SK-N-MC (cell line): ENCODE measurements at regions not wholly inside any gene's neighbourhood (a gene's known extent, or its start where the extent isn't known, plus 50 kb on each side); places are given as distances from the start of the nearest gene placed in this dataset.

Experiments
- EZH2 ChIP-seq: fragments of 200-600 bp; sonication (generic); IDR thresholded peaks from one replicate; pipeline ENCODE4 v1.6.1; 2017; ENCODE audit warnings: antibody characterized with exemption
- FOXP2 ChIP-seq: optimal IDR thresholded peaks from 2 replicates; pipeline ENCODE3; 2011; ENCODE audit warnings: mild to moderate bottlenecking, moderate library complexity; ENCODE audit not compliant: insufficient read depth; ENCODE audit errors: extremely low read length, control extremely low read depth
- POLR2AphosphoS5 ChIP-seq: IDR thresholded peaks from 2 replicates; pipeline ENCODE4 v1.6.1; 2012; ENCODE audit warnings: mild to moderate bottlenecking, low read depth, low read length, borderline replicate concordance

DNA sequence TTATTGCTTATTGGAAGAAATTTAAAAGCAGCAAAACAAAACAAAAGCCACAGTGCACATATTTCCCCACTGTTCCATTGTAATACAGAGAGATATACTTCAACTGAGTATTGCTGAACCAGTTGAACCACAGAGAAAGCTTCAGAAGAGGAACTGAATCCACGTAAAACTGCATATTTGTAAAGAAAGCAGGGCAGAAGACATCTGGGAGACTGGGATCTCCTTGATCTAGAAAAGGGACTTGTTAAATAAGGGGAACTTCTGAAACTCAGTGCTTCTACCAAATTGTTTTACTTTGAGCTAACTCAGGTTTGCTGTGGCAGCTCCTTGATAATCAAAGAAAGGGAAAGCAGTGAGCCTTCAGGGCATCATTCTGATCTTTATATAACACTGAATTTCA, 411.1 kb upstream of the MDGA2 start:
- TF ChIP-seq POLR2AphosphoS5 (no peak), EZH2 (no peak), FOXP2 (no peak)
